Osteoblast (primary cell): ENCODE measurements at regions not wholly inside any gene's neighbourhood (a gene's known extent, or its start where the extent isn't known, plus 50 kb on each side); places are given as distances from the start of the nearest gene placed in this dataset.
"Not testable (repeated sequence)": the region's sequence is repeated elsewhere in the genome, so short reads cannot be mapped to it uniquely, and the experiment has no call there.

Experiments
- DNase-seq: peaks from one replicate; pipeline ENCODE4 v3.0.0; 2011; ENCODE audit warnings: low spot score, mixed read lengths; ENCODE audit not compliant: insufficient read length; ENCODE audit errors: missing footprints
- H2AFZ ChIP-seq: 2 replicates; pipeline ENCODE4 v1.6.0; 2011; ENCODE audit warnings: mild to moderate bottlenecking, low read length
- H3K27ac ChIP-seq: 2 replicates; pipeline ENCODE4 v1.5.1; 2011; ENCODE audit warnings: mild to moderate bottlenecking, low read depth, low read length, moderate library complexity
- H3K27me3 ChIP-seq: 2 replicates; pipeline ENCODE4 v1.6.0; 2012; ENCODE audit warnings: mild to moderate bottlenecking, control low read depth, inconsistent platforms, low read length, moderate library complexity; ENCODE audit not compliant: insufficient read depth
- H3K36me3 ChIP-seq: 2 replicates; pipeline ENCODE4 v1.5.1; 2011; ENCODE audit warnings: mild to moderate bottlenecking, low read length, control low read depth, moderate library complexity; ENCODE audit not compliant: insufficient read depth
- H3K4me1 ChIP-seq: 2 replicates; pipeline ENCODE4 v1.5.1; 2011; ENCODE audit warnings: mild to moderate bottlenecking, low read length, control low read depth, moderate library complexity; ENCODE audit not compliant: insufficient read depth
- H3K4me2 ChIP-seq: 2 replicates; pipeline ENCODE4 v1.6.0; 2011; ENCODE audit warnings: mild to moderate bottlenecking, low read length; ENCODE audit not compliant: insufficient read depth
- H3K4me3 ChIP-seq: fragments of 200-600 bp; sonication (generic); 3 replicates; pipeline ENCODE4 v1.5.1; 2012; ENCODE audit warnings: mild to moderate bottlenecking, low read length, inconsistent platforms; ENCODE audit not compliant: insufficient read depth
- H3K79me2 ChIP-seq: 2 replicates; pipeline ENCODE4 v1.6.0; 2012; ENCODE audit warnings: mild to moderate bottlenecking, low read length, control low read depth, inconsistent platforms; ENCODE audit not compliant: insufficient read depth
- H3K9me3 ChIP-seq: 2 replicates; pipeline ENCODE4 v1.5.1; 2011; ENCODE audit warnings: low read depth, low read length, control low read depth
- H4K20me1 ChIP-seq: 2 replicates; pipeline ENCODE4 v1.6.0; 2012; ENCODE audit warnings: mild to moderate bottlenecking, low read length, control low read depth; ENCODE audit not compliant: insufficient read depth
- TF ChIP-seq, protein P1 (sequence below): IDR thresholded peaks from 2 replicates; pipeline ENCODE4 v1.5.1; 2011; ENCODE audit warnings: mild to moderate bottlenecking, low read depth, low read length, moderate library complexity; ENCODE audit errors: extremely low read depth

DNA sequence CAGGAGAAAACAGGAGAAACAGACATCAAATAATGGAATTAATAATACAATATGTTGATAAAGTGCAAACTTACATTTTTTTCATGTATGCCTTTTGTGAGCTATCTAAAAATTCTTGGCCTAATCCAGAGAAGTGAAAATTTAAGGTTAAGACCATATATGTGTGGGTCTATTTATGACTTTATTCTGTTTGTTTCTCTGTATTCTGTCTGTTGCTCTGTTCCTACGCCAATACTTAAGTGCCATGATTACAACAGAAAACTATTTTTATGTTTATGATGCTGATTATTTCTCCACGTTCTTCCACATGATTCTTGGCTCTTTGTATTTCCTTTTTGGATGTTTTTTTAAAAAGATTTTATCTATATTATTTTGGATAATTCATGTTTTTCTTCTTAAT is 109.6 kb upstream of the MAP3K4 start:
- H3K4me3 ChIP-seq: no peak overlapping the region
- H3K36me3 ChIP-seq: no peaks in the 10 kb centered on the region
- H4K20me1 ChIP-seq: no peaks in the 10 kb centered on the region
- DNase-seq: no peak
- H3K27ac ChIP-seq: no peak overlapping the region
- H3K4me2 ChIP-seq: no peak overlapping the region
- no peaks in the 10 kb centered on the region for H3K9me3 ChIP-seq
- H3K79me2 ChIP-seq: no peaks in the 10 kb centered on the region
- H3K27me3 ChIP-seq: no peaks in the 10 kb centered on the region
- H2AFZ ChIP-seq: no peak overlapping the region
- TF ChIP-seq, protein P1, sequence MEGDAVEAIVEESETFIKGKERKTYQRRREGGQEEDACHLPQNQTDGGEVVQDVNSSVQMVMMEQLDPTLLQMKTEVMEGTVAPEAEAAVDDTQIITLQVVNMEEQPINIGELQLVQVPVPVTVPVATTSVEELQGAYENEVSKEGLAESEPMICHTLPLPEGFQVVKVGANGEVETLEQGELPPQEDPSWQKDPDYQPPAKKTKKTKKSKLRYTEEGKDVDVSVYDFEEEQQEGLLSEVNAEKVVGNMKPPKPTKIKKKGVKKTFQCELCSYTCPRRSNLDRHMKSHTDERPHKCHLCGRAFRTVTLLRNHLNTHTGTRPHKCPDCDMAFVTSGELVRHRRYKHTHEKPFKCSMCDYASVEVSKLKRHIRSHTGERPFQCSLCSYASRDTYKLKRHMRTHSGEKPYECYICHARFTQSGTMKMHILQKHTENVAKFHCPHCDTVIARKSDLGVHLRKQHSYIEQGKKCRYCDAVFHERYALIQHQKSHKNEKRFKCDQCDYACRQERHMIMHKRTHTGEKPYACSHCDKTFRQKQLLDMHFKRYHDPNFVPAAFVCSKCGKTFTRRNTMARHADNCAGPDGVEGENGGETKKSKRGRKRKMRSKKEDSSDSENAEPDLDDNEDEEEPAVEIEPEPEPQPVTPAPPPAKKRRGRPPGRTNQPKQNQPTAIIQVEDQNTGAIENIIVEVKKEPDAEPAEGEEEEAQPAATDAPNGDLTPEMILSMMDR: no peak
- no peaks in the 10 kb centered on the region for H3K4me1 ChIP-seq

DNA sequence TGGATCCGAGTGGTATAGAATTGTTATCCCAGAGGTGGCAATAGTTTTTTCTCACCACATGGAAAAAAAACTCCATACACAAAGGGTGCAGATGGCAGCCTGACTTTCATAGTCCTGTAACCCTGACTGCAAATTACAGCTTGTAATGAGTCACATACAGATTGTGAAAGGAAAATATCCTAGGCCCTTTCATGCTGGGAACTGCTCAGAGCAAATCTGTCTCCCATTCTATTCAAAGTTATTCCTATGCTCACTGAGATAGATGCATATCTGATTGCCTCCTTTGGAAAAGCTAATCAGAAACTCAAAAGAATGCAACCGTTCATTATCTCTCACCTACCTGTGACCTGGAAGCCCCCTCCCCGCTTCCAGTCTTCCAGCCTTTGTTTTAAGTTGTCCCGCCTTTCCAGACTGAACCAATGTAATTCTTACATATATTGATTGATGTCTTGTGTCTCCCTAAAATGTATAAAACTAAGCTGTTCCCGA is 108.7 kb upstream of the MAP3K4 start:
- TF ChIP-seq, protein P1: no peak
- H4K20me1 ChIP-seq: no peaks in the 10 kb centered on the region
- H3K9me3 ChIP-seq: no peaks in the 10 kb centered on the region
- no peak overlapping the region for H3K27ac ChIP-seq
- H2AFZ ChIP-seq: no peak overlapping the region
- no peaks in the 10 kb centered on the region for H3K4me1 ChIP-seq
- no peaks in the 10 kb centered on the region for H3K36me3 ChIP-seq
- H3K4me3 ChIP-seq: no peak overlapping the region
- no peaks in the 10 kb centered on the region for H3K27me3 ChIP-seq
- no peak for DNase-seq
- H3K79me2 ChIP-seq: no peaks in the 10 kb centered on the region
- no peak overlapping the region for H3K4me2 ChIP-seq

DNA sequence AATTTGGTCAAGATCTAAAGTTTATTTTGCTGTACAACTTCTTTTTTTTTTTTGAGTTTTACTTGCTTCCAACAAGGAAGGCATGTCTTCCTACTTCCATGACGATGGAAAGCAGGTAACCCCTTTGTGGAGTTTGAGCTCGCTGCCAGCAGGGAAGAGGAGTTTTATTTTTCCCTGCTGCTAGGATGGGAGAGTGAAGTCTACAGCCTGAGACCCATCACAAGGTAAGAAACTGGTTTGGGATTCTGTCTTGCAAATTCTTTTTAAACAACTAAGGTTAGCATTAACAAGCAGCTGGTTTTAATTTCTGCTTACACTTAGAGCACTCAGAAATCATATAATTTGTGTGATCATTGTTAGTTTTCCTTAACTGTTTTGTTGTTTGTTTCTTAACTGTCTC is 108.0 kb upstream of the MAP3K4 start:
- H4K20me1 ChIP-seq: no peaks in the 10 kb centered on the region
- TF ChIP-seq, protein P1: no peak
- no peaks in the 10 kb centered on the region for H3K9me3 ChIP-seq
- no peaks in the 10 kb centered on the region for H3K79me2 ChIP-seq
- DNase-seq: no peak
- H3K4me1 ChIP-seq: no peaks in the 10 kb centered on the region
- H3K4me2 ChIP-seq: no peak overlapping the region
- no peak overlapping the region for H3K27ac ChIP-seq
- no peak overlapping the region for H2AFZ ChIP-seq
- H3K36me3 ChIP-seq: no peaks in the 10 kb centered on the region
- no peak overlapping the region for H3K4me3 ChIP-seq
- H3K27me3 ChIP-seq: no peaks in the 10 kb centered on the region

DNA sequence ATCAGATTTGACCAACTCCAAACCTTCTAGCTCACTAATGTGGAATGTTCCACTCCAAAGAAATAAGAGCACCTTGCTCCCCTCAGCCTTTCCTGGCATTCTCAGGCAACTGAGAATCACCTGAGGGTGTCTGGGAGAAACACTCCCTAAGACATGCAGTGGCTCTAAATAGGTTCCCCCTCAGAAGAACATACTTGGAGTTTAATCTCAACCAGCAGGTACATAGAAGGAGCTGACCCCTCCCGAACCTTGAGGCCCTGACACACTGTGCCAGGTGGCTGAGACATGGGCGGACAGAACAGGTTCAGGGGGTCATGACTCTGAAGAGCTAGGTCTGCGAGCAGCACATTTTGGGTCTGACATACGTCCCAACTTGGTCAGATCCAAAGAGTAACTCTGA is 107.6 kb upstream of the MAP3K4 start:
- H3K4me3 ChIP-seq: no peak overlapping the region

DNA sequence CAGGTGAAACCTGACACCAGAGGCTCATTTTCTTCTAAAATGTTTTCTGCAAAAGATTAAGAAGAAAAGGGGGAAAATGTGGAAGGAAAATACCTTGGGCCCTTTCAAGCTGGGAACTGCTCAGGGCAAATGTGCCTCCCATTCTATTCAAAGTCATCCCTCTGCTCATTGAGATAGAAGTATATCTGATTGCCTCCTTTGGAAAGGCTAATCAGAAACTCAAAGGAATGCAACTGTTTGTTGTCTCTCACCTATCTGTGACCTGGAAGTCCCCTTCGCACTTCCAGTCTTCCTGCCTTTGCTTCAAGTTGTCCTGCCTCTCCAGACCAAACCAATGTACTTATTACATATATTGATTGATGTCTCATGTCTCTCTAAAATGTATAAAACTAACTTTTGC is 102.4 kb upstream of the MAP3K4 start:
- not testable (repeated sequence) for H3K27ac ChIP-seq, H3K27me3 ChIP-seq, H4K20me1 ChIP-seq, H2AFZ ChIP-seq, H3K4me2 ChIP-seq, DNase-seq, H3K4me3 ChIP-seq, H3K9me3 ChIP-seq, H3K36me3 ChIP-seq, H3K79me2 ChIP-seq, H3K4me1 ChIP-seq

More for the DNA sequence above, 107.6 kb upstream of the MAP3K4 start:
- Histone ChIP-seq H3K79me2 (no peaks in the 10 kb centered on the region), H3K36me3 (no peaks in the 10 kb centered on the region), H3K27ac (no peak overlapping the region), H2AFZ (no peak overlapping the region), H3K9me3 (no peaks in the 10 kb centered on the region), H3K4me2 (no peak overlapping the region), H4K20me1 (no peaks in the 10 kb centered on the region), H3K4me1 (no peaks in the 10 kb centered on the region), H3K27me3 (no peaks in the 10 kb centered on the region)
- TF ChIP-seq, protein P1: no peak
- no peak for DNase-seq
